ENCODE measurements at regions not wholly inside any gene's neighbourhood (a gene's known extent, or its start where the extent isn't known, plus 50 kb on each side); places are given as distances from the start of the nearest gene placed in this dataset.
"Not testable (repeated sequence)": the region's sequence is repeated elsewhere in the genome, so short reads cannot be mapped to it uniquely, and the experiment has no call there.

DNA sequence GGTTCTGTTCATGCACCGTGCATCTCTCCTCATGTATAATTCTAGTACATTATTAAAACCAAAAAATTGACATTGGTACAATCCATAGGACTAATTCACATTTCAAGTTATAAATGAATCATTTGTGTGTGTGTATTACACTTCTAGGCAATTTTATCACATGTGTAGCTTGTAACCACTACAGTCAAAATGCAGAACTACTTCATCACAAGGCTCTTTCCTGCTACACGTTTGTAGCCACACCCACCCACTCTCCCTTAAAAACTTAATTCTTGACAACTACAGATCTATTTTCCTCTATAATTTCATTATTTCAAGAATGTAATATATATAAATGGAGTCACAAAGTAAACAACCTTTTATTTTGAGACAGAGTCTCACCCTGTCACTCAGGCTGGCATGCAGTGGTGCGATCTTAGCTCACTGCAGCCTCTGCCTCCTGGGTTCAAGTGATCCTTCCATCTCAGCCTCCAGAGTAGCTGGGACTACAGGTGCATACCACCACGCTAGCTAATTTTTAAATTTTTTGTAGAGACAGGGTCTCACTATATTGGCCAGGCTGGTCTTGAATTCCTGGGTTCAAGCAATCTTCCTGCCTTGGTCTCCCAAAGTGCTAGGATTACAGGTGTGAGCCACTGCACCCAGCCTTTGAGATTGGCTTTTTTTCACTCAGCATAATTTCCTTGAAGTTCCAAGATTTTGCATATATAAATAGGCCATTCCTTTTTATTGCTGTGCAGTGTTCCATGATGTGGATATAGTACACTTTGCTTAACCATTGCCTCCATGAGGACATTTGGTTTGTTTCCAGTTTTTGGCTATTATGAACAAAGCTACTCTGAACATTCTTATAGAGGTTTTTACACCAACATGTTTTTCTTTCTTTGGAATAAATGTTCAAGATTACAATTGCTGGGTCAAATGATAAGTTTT, 88.7 kb downstream of the METTL2B start:
- H3K9ac ChIP-seq (ENCODE audit: low read length); H2AFZ ChIP-seq (ENCODE audit: insufficient read depth, low read depth, low read length, poor library complexity, severe bottlenecking); H3K27me3 ChIP-seq (replicated peaks in 1 of 4; ENCODE audit: control extremely low read depth in 1 of 4, control insufficient read depth in 3 of 4, insufficient read depth in 4 of 4, low read length in 3 of 4); ATAC-seq (ENCODE audit: low read depth); H3K4me3 ChIP-seq (ENCODE audit: control extremely low read depth in 1 of 5, extremely low read depth in 1 of 5, insufficient read depth in 1 of 5, low read depth in 2 of 5, low read length in 4 of 5); POLR2A ChIA-PET; H3K9me3 ChIP-seq (ENCODE audit: control extremely low read depth in 1 of 3, control insufficient read depth in 2 of 3, insufficient read depth in 1 of 3, low read length in 2 of 3); H3K27me3 Mint-ChIP-seq; H3K36me3 ChIP-seq (replicated peaks in 1 of 2; ENCODE audit: control extremely low read depth in 1 of 2, control insufficient read depth in 1 of 2, extremely low read depth in 1 of 2, insufficient read depth in 2 of 2, low read length in 1 of 2); CTCF ChIA-PET; H3K4me1 ChIP-seq (ENCODE audit: control insufficient read depth in 2 of 2, insufficient read depth in 2 of 2, low read length in 2 of 2); H3K4me3 Mint-ChIP-seq; H3K9me3 Mint-ChIP-seq (ENCODE audit: insufficient read depth); DNase-seq; H3K4me2 ChIP-seq (replicated peaks; ENCODE audit: low read depth, low read length, poor library complexity, severe bottlenecking); H3K27ac Mint-ChIP-seq; intact Hi-C loops (cut with micrococcal nuclease); H3K27ac ChIP-seq (ENCODE audit: low read length in 2 of 2): not testable (repeated sequence)
- Histone ChIP-seq H4K20me1 (ENCODE audit: control insufficient read depth, insufficient read depth, low read length, poor library complexity, severe bottlenecking) (peaks cover 13% of the 10 kb centered on the region), H3K79me2 (ENCODE audit: control insufficient read depth, insufficient read depth, low read length) (peaks cover 30% of the 10 kb centered on the region)
- 100% methylated on average over 1 of the region's 4 CpGs for WGBS (ENCODE audit: insufficient coverage)
- H3K4me1 Mint-ChIP-seq: peaks cover 13% of the 10 kb centered on the region

DNA sequence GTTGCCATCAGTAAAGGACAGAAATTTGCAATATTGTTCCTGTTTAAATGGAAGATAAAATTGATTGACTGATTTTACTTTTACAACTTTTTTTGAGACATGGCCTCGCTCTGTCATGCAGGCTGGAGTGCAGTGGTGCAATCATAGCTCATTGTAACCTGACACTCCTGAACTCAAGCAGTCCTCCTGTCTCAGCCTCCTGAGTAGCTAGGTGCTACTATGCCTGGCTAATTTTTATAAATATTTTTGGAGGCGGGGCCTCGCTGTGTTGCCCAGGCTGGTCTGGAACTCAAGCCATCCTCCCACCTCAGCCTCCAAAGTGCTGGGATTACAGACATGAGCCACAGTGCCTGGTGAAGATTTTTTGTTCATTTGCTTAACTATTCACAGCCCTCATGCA, 96.8 kb upstream of the GARIN1A start:
- H3K4me1 Mint-ChIP-seq; H3K4me1 ChIP-seq (ENCODE audit: control insufficient read depth in 2 of 2, insufficient read depth in 2 of 2, low read length in 2 of 2); ATAC-seq (ENCODE audit: low read depth); DNase-seq; intact Hi-C loops (cut with micrococcal nuclease); H3K27ac Mint-ChIP-seq; H3K9me3 ChIP-seq (ENCODE audit: control extremely low read depth in 1 of 3, control insufficient read depth in 2 of 3, insufficient read depth in 1 of 3, low read length in 2 of 3); H3K9me3 Mint-ChIP-seq (ENCODE audit: insufficient read depth); H3K9ac ChIP-seq (ENCODE audit: low read length); H3K4me3 Mint-ChIP-seq; H3K4me3 ChIP-seq (ENCODE audit: control extremely low read depth in 1 of 5, extremely low read depth in 1 of 5, insufficient read depth in 1 of 5, low read depth in 2 of 5, low read length in 4 of 5); H3K27me3 ChIP-seq (replicated peaks in 1 of 4; ENCODE audit: control extremely low read depth in 1 of 4, control insufficient read depth in 3 of 4, insufficient read depth in 4 of 4, low read length in 3 of 4); H3K27me3 Mint-ChIP-seq; H3K27ac ChIP-seq (ENCODE audit: low read length in 2 of 2); H3K4me2 ChIP-seq (replicated peaks; ENCODE audit: low read depth, low read length, poor library complexity, severe bottlenecking); H2AFZ ChIP-seq (ENCODE audit: insufficient read depth, low read depth, low read length, poor library complexity, severe bottlenecking): not testable (repeated sequence)
- no CpG with 5 or more reads among the region's 3 CpGs for WGBS (ENCODE audit: insufficient coverage)
- ChIA-PET CTCF (interaction anchor here (0.7 kb wide), 1 partner anchor 148 kb away, joined by 3 read pairs; no protein-coding TSS in a partner anchor), POLR2A (interaction anchor here (0.7 kb wide), 1 partner anchor 525 kb away, joined by 5 read pairs; no protein-coding TSS in a partner anchor)
- Histone ChIP-seq H3K36me3 (replicated peaks in 1 of 2; ENCODE audit: control extremely low read depth in 1 of 2, control insufficient read depth in 1 of 2, extremely low read depth in 1 of 2, insufficient read depth in 2 of 2, low read length in 1 of 2) (peaks cover 0 to 16% of the 10 kb centered on the region in 2 experiments), H4K20me1 (ENCODE audit: control insufficient read depth, insufficient read depth, low read length, poor library complexity, severe bottlenecking) (peaks cover 16% of the 10 kb centered on the region), H3K79me2 (ENCODE audit: control insufficient read depth, insufficient read depth, low read length) (peaks cover 23% of the 10 kb centered on the region)

DNA sequence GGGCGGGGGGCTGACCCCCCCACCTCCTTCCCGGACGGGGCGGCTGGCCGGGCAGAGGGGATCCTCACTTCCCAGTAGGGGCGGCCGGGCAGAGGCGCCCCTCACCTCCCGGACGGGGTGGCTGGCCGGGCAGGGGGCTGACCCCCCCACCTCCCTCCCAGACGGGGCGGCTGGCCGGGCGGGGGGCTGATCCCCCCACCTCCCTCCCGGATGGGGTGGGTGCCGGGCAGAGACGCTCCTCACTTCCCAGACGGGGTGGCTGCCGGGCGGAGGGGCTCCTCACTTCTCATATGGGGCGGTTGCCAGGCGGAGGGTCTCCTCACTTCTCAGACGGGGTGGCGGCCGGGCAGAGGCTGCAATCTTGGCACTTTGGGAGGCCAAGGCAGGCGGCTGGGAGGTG, 95.1 kb upstream of the GARIN1A start:
- H4K20me1 ChIP-seq (ENCODE audit: control insufficient read depth, insufficient read depth, low read length, poor library complexity, severe bottlenecking); H3K9me3 ChIP-seq (ENCODE audit: control extremely low read depth in 1 of 3, control insufficient read depth in 2 of 3, insufficient read depth in 1 of 3, low read length in 2 of 3); H3K9me3 Mint-ChIP-seq (ENCODE audit: insufficient read depth); H3K9ac ChIP-seq (ENCODE audit: low read length); H3K27me3 Mint-ChIP-seq; H3K4me2 ChIP-seq (replicated peaks; ENCODE audit: low read depth, low read length, poor library complexity, severe bottlenecking); H3K4me3 Mint-ChIP-seq; H2AFZ ChIP-seq (ENCODE audit: insufficient read depth, low read depth, low read length, poor library complexity, severe bottlenecking); H3K4me3 ChIP-seq (ENCODE audit: control extremely low read depth in 1 of 5, extremely low read depth in 1 of 5, insufficient read depth in 1 of 5, low read depth in 2 of 5, low read length in 4 of 5); intact Hi-C loops (cut with micrococcal nuclease); H3K27me3 ChIP-seq (replicated peaks in 1 of 4; ENCODE audit: control extremely low read depth in 1 of 4, control insufficient read depth in 3 of 4, insufficient read depth in 4 of 4, low read length in 3 of 4); H3K27ac Mint-ChIP-seq; H3K4me1 Mint-ChIP-seq; ATAC-seq (ENCODE audit: low read depth); H3K4me1 ChIP-seq (ENCODE audit: control insufficient read depth in 2 of 2, insufficient read depth in 2 of 2, low read length in 2 of 2); CTCF ChIA-PET; H3K27ac ChIP-seq (ENCODE audit: low read length in 2 of 2); DNase-seq: not testable (repeated sequence)
- POLR2A ChIA-PET: interaction anchor here (0.7 kb wide), 1 partner anchor 121 kb away, joined by 3 read pairs; the partner anchor contains the start of gene HILPDA
- H3K36me3 ChIP-seq (replicated peaks in 1 of 2; ENCODE audit: control extremely low read depth in 1 of 2, control insufficient read depth in 1 of 2, extremely low read depth in 1 of 2, insufficient read depth in 2 of 2, low read length in 1 of 2): peaks cover 0 to 18% of the 10 kb centered on the region in 2 experiments
- no CpG with 5 or more reads among the region's 27 CpGs for WGBS (ENCODE audit: insufficient coverage)
- peaks cover 11% of the 10 kb centered on the region for H3K79me2 ChIP-seq (ENCODE audit: control insufficient read depth, insufficient read depth, low read length)

DNA sequence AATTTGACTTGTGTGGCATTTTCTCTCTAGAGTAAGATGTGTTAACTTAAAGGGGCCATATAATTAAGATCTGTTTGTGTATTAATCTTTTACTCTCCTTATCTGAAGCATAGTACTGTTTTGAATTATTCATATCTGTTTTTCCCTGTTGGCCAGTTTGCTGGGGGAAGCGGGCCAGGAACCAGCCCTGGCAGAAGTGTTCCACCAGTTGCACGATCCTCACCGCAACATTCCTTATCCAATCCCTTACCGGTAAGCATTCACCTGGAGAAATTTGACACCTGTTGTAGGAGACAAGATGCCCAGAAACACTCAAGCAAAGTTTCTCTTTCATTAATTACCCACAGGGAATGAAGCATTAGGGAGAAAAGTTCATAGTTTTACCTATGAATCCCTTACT, 92.2 kb upstream of the GARIN1A start:
- H3K9ac ChIP-seq (ENCODE audit: low read length); H3K27me3 Mint-ChIP-seq; H3K9me3 ChIP-seq (ENCODE audit: control extremely low read depth in 1 of 3, control insufficient read depth in 2 of 3, insufficient read depth in 1 of 3, low read length in 2 of 3); H3K79me2 ChIP-seq (ENCODE audit: control insufficient read depth, insufficient read depth, low read length); H3K27ac Mint-ChIP-seq; POLR2A ChIA-PET; CTCF ChIA-PET; H3K9me3 Mint-ChIP-seq (ENCODE audit: insufficient read depth); H3K4me3 Mint-ChIP-seq; H3K27ac ChIP-seq (ENCODE audit: low read length in 2 of 2); ATAC-seq (ENCODE audit: low read depth); H4K20me1 ChIP-seq (ENCODE audit: control insufficient read depth, insufficient read depth, low read length, poor library complexity, severe bottlenecking); intact Hi-C loops (cut with micrococcal nuclease); H3K27me3 ChIP-seq (replicated peaks in 1 of 4; ENCODE audit: control extremely low read depth in 1 of 4, control insufficient read depth in 3 of 4, insufficient read depth in 4 of 4, low read length in 3 of 4); H2AFZ ChIP-seq (ENCODE audit: insufficient read depth, low read depth, low read length, poor library complexity, severe bottlenecking); DNase-seq; H3K4me1 ChIP-seq (ENCODE audit: control insufficient read depth in 2 of 2, insufficient read depth in 2 of 2, low read length in 2 of 2); H3K4me3 ChIP-seq (ENCODE audit: control extremely low read depth in 1 of 5, extremely low read depth in 1 of 5, insufficient read depth in 1 of 5, low read depth in 2 of 5, low read length in 4 of 5); H3K4me1 Mint-ChIP-seq; H3K4me2 ChIP-seq (replicated peaks; ENCODE audit: low read depth, low read length, poor library complexity, severe bottlenecking): not testable (repeated sequence)
- H3K36me3 ChIP-seq (replicated peaks in 1 of 2; ENCODE audit: control extremely low read depth in 1 of 2, control insufficient read depth in 1 of 2, extremely low read depth in 1 of 2, insufficient read depth in 2 of 2, low read length in 1 of 2): peaks cover 0 to 16% of the 10 kb centered on the region in 2 experiments
- WGBS (ENCODE audit: insufficient coverage): no CpG with 5 or more reads among the region's 4 CpGs
